Activated CD4-positive, alpha-beta T cell treated with anti-CD3 and anti-CD28 coated beads for 36 hours (primary cell): ENCODE measurements at regions not wholly inside any gene's neighbourhood (a gene's known extent, or its start where the extent isn't known, plus 50 kb on each side); places are given as distances from the start of the nearest gene placed in this dataset.

ENCODE experiments used
- ATAC-seq: fragments of 200-7000 bp; cut with Tn5 transposase; one replicate; pipeline ENCODE4 v1.10.0; 2021; ENCODE audit warnings: mild to moderate bottlenecking, moderate library complexity
- CTCF ChIA-PET: fragments of 350-600 bp; sonication (Branson Sonifier 250); formaldehyde crosslinking; loops from one replicate; lab custom pipeline; 2021; ENCODE audit warnings: antibody characterized with exemption; lab: Charles Lee
- POLR2A ChIA-PET: fragments of 350-600 bp; sonication (Branson Sonifier 250); formaldehyde crosslinking; loops from one replicate; lab custom pipeline; 2021; ENCODE audit warnings: antibody characterized with exemption, inconsistent platforms; lab: Charles Lee
- DNase-seq: peaks from one replicate; pipeline ENCODE4 v3.0.0-alpha.2; 2020
- H3K27ac Mint-ChIP-seq: one replicate; pipeline ENCODE4 v1.8.0; 2021; ENCODE audit warnings: mixed read lengths
- H3K27me3 Mint-ChIP-seq: one replicate; pipeline ENCODE4 v1.8.0; 2021; ENCODE audit warnings: mixed read lengths
- H3K36me3 Mint-ChIP-seq: one replicate; pipeline ENCODE4 v1.8.0; 2021; ENCODE audit warnings: low read depth, mixed read lengths
- H3K4me1 Mint-ChIP-seq: one replicate; pipeline ENCODE4 v1.8.0; 2021; ENCODE audit warnings: mixed read lengths
- H3K4me3 Mint-ChIP-seq: one replicate; pipeline ENCODE4 v1.8.0; 2021; ENCODE audit warnings: mild to moderate bottlenecking, moderate library complexity, mixed read lengths
- H3K9me3 Mint-ChIP-seq: one replicate; pipeline ENCODE4 v1.8.0; 2021; ENCODE audit warnings: low read depth, mixed read lengths
- intact Hi-C, 2 experiments: fragments of 100-400 bp; cut with DNase I in 1 of 2; cut with micrococcal nuclease in 1 of 2; formaldehyde crosslinking; loops; one replicate each; pipeline versions ENCODE4 v1.14.2 to v1.15.1; 2022 to 2024; cut with DNase I, micrococcal nuclease

DNA sequence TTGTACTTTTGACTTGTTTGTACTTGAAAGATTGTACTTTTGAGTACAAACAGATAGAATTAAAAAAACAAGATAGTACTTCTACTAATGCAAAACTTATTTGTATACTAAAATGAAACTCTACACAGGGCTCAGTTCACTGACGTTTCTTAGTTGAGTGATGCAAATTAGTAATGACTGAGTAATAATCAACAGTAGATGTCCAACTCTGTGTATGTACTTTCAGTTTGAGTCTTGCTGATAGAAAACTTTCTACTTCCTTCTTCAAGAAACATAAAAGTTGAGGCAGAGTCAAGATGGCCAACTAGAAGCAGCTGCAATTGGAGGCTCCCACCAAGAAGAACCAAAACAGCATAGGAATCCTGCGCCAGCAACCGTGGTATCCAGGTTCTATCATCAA, 585.0 kb downstream of the NR4A2 start:
- no peak for ATAC-seq
- H3K36me3 Mint-ChIP-seq, result no peaks in the 10 kb centered on the region
- intact Hi-C loops, result no loop called here
- CTCF ChIA-PET, result no interaction called here
- H3K27ac Mint-ChIP-seq, result no peak overlapping the region
- H3K27me3 Mint-ChIP-seq, result no peaks in the 10 kb centered on the region
- no peak for DNase-seq
- H3K9me3 Mint-ChIP-seq, result no peaks in the 10 kb centered on the region
- no peaks in the 10 kb centered on the region for H3K4me1 Mint-ChIP-seq
- H3K4me3 Mint-ChIP-seq, result no peak overlapping the region
- POLR2A ChIA-PET, result no interaction called here

DNA sequence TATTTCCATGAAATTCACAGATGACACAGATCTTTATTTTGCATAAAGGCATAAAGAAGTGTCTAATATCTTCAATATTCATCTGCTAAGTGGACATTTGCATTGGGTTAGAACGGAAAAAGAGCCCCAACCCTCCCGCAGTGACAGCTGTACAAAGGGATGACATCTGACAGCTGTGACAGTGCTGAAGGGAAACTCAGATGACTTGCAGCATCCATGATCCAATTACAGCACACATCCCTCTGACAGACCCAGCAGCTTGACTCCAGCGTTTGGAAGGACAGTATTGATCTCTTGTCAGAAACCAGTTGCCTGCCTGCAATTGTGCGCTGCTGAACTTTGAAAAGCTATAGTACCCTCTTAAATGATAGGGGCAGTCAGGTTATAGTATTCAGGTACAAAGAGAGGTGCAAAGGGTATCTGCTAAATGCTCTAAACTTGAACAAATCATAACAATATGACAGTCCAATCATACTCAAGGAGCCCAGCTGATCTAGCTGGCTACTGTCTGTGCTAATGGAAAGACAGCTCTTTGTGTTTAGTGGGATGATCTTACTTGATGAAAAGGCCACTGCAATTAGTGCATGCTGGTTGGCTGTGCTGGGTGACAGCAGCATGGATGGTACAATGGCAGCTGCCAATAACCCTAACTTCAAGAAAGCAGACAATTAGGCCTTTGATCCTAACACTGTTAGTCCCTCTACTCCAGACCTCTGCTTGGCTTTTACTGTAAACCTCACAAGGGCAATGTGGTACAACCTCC, 599.2 kb downstream of the NR4A2 start:
- Mint-ChIP-seq H3K36me3 (no peaks in the 10 kb centered on the region), H3K4me1 (no peaks in the 10 kb centered on the region), H3K27ac (no peak overlapping the region), H3K27me3 (no peaks in the 10 kb centered on the region), H3K4me3 (no peak overlapping the region), H3K9me3 (no peaks in the 10 kb centered on the region)
- ChIA-PET POLR2A (no interaction called here), CTCF (interaction anchor here (1.2 kb wide), 1 partner anchor 10 kb away, joined by 3 read pairs; no protein-coding TSS in a partner anchor)
- ATAC-seq (no peak), DNase-seq (no peak)
- intact Hi-C loops, result no loop called here

DNA sequence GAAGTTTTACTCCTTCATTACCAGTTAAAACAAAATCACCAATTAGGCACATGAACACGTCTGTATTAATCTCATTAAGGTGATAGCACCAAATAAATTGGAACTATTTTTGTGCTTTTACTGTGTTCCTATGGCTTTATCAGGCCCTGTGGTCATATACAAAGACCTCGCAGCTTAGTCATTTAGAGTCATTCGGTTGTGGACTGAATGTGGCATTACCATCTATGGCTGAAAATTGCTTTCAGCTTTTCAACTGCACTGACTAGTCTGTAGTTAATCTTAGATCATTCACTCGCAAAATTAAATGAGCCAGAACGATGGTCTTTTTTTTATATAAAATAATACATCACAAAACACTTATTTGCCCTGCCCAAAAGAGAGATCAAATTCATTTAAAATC, 601.7 kb downstream of the NR4A2 start:
- ATAC-seq, result no peak
- H3K9me3 Mint-ChIP-seq, result no peaks in the 10 kb centered on the region
- CTCF ChIA-PET, result no interaction called here
- H3K27me3 Mint-ChIP-seq, result no peaks in the 10 kb centered on the region
- H3K4me1 Mint-ChIP-seq, result no peaks in the 10 kb centered on the region
- H3K36me3 Mint-ChIP-seq, result no peaks in the 10 kb centered on the region
- no peak overlapping the region for H3K27ac Mint-ChIP-seq
- H3K4me3 Mint-ChIP-seq, result no peak overlapping the region
- DNase-seq, result no peak
- intact Hi-C loops, result no loop called here
- POLR2A ChIA-PET, result no interaction called here

DNA sequence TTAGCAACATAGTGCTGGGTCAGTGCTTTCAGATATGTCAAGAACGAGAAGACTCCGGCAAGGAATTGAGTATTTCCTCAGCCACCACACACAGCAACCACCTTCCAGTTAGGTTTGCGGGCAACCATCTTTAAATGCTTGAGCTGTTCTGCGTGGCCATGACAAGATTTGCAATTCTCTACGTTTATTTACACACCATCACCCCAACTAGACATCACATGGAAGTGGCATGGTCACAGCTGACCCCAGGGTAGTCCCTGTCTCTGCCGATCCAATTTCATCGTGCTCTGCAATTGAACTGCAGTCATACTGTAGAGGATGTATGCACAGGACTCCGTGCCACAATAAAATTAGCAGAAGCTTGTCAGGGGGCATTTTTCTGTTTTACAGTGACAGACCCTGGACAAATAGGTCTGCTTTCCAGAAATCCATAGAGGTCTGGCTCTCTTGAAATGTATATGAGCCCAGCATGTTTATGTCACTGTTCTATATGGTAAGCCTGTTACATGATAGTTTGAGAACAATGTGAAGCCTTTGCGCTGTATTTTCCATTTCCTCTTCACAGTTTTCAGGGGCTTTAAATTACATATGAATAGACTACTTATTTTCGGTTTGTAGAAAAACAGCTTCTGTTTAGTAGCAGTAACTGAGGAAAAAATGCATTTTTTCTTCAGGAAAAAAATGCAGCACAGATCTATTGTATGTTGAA, 605.2 kb downstream of the NR4A2 start:
- H3K36me3 Mint-ChIP-seq, result no peaks in the 10 kb centered on the region
- ChIA-PET CTCF (no interaction called here), POLR2A (no interaction called here)
- no peak overlapping the region for H3K4me3 Mint-ChIP-seq
- H3K27ac Mint-ChIP-seq, result no peak overlapping the region
- intact Hi-C loops, result no loop called here
- no peak for ATAC-seq
- no peaks in the 10 kb centered on the region for H3K4me1 Mint-ChIP-seq
- H3K27me3 Mint-ChIP-seq, result no peaks in the 10 kb centered on the region
- no peaks in the 10 kb centered on the region for H3K9me3 Mint-ChIP-seq
- no peak for DNase-seq

DNA sequence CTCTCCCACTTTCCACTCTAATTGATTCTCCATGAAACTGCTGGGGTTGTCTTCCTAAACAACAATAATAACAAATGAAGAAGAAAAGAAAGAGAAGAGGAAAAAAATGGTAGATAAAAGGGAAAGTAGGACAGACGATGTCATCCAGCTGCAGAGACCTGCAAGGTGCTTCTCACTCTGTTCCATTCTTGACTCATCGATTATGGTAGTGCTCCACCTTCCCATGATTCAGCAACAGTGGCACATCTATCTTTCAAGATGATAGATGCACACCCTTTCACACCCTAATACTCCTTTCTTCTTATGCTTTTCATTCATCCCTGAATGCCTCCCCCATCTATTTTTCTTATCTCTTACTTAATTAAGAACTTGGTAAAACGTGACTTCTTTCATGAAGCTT, 610.2 kb downstream of the NR4A2 start:
- ATAC-seq (no peak), DNase-seq (no peak)
- H3K36me3 Mint-ChIP-seq, result no peaks in the 10 kb centered on the region
- no peaks in the 10 kb centered on the region for H3K4me1 Mint-ChIP-seq
- H3K9me3 Mint-ChIP-seq, result no peaks in the 10 kb centered on the region
- no peak overlapping the region for H3K4me3 Mint-ChIP-seq
- CTCF ChIA-PET, result no interaction called here
- H3K27me3 Mint-ChIP-seq, result no peaks in the 10 kb centered on the region
- no peak overlapping the region for H3K27ac Mint-ChIP-seq
- POLR2A ChIA-PET, result no interaction called here
- intact Hi-C loops, result no loop called here

DNA sequence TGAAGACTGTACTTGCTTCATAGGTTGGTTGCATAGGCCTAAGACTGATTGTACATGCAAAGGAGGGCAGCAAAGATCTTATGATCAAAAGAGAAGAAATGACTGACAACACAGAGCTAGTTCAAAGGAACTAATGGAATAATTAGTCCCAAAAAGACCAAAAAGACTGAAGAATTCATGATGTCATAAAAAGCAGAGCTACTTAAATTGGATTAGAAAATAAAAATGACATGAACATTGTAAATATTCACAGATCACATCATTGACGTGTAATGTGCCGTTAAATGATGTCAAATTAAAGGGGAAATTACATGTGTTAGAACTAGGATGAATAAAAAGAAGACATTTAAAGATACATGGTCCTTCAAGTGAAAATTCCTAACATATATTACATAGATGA, 616.8 kb downstream of the NR4A2 start:
- intact Hi-C loops, result no loop called here
- Mint-ChIP-seq H3K4me3 (no peak overlapping the region), H3K27me3 (no peaks in the 10 kb centered on the region), H3K36me3 (no peaks in the 10 kb centered on the region), H3K9me3 (no peaks in the 10 kb centered on the region), H3K27ac (no peak overlapping the region), H3K4me1 (no peaks in the 10 kb centered on the region)
- DNase-seq (no peak), ATAC-seq (no peak)
- ChIA-PET CTCF (interaction anchor here (0.6 kb wide), 1 partner anchor 396 kb away, joined by 3 read pairs; no protein-coding TSS in a partner anchor), POLR2A (no interaction called here)

DNA sequence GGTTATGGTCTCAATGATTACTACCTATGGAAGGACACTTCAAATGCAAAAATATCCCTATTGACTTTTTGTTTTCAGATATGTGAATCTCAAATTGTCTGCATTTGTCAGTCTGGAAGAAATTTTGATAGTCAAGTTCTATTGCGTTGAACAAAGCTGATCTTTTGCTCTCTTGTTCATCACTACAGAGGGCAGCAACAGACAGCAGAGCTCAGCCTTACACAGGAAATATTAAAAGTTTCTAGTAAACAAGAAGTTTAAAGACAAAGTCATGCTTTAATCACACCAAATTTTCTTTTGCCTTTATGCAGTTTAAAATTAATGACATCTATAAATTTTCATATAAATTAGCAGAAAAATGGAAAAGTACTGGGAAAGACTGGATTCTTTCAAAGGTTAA, 617.5 kb downstream of the NR4A2 start:
- H3K27ac Mint-ChIP-seq, result no peak overlapping the region
- ATAC-seq, result no peak
- no peaks in the 10 kb centered on the region for H3K9me3 Mint-ChIP-seq
- no peaks in the 10 kb centered on the region for H3K4me1 Mint-ChIP-seq
- no peak for DNase-seq
- H3K36me3 Mint-ChIP-seq, result no peaks in the 10 kb centered on the region
- no peak overlapping the region for H3K4me3 Mint-ChIP-seq
- H3K27me3 Mint-ChIP-seq, result no peaks in the 10 kb centered on the region
- CTCF ChIA-PET, result interaction anchor here (0.6 kb wide), 1 partner anchor 396 kb away, joined by 3 read pairs; no protein-coding TSS in a partner anchor
- POLR2A ChIA-PET, result interaction anchor here (0.7 kb wide), 1 partner anchor 140 kb away, joined by 3 read pairs; no protein-coding TSS in a partner anchor
- intact Hi-C loops, result no loop called here

DNA sequence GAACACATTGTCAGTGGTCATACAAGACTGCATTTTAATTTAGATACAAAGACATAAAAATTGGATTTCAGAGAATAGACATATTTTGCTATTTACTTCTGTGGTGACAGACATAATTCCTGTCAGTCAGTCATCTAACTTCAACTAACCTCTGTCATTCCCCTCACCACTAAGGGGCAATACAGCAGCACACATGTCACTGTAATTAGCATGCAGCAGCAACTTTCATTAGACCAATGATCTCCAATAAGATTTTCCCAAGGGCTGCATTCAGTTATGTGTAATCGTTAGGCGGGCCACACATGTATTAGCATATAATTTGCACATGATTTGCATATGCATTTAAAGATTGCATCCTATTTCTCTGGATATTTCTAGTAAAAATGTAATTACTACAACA, 624.5 kb downstream of the NR4A2 start:
- intact Hi-C loops, result no loop called here
- H3K9me3 Mint-ChIP-seq, result no peaks in the 10 kb centered on the region
- no peak for ATAC-seq
- POLR2A ChIA-PET, result no interaction called here
- H3K27me3 Mint-ChIP-seq, result no peaks in the 10 kb centered on the region
- DNase-seq, result no peak
- no peak overlapping the region for H3K27ac Mint-ChIP-seq
- H3K4me1 Mint-ChIP-seq, result no peaks in the 10 kb centered on the region
- CTCF ChIA-PET, result interaction anchor here (1.4 kb wide), 1 partner anchor 13 kb away, joined by 4 read pairs; no protein-coding TSS in a partner anchor
- no peak overlapping the region for H3K4me3 Mint-ChIP-seq
- H3K36me3 Mint-ChIP-seq, result no peaks in the 10 kb centered on the region

DNA sequence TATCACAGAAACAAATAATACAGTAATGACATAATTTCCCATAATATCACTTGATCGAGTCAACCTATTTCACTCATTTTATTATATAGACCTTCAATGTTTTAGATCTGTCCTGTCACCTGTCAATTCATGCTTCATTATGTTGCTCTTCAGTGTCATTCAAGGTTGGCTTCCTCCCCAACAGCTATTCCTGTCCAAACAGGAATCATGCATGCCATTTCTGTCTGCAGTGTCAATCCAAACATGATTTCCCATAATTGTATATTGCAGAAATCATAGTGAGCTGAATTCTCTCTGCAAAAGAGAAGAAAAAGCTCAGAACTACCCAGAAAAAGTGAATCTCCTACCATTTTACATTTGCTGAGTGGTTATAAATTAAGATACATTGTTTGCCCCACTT, 628.6 kb downstream of the NR4A2 start:
- no peaks in the 10 kb centered on the region for H3K4me1 Mint-ChIP-seq
- no peaks in the 10 kb centered on the region for H3K27me3 Mint-ChIP-seq
- no peak overlapping the region for H3K4me3 Mint-ChIP-seq
- no peak overlapping the region for H3K27ac Mint-ChIP-seq
- no peaks in the 10 kb centered on the region for H3K9me3 Mint-ChIP-seq
- POLR2A ChIA-PET, result no interaction called here
- DNase-seq (no peak), ATAC-seq (no peak)
- CTCF ChIA-PET, result no interaction called here
- intact Hi-C loops, result no loop called here
- H3K36me3 Mint-ChIP-seq, result no peaks in the 10 kb centered on the region

DNA sequence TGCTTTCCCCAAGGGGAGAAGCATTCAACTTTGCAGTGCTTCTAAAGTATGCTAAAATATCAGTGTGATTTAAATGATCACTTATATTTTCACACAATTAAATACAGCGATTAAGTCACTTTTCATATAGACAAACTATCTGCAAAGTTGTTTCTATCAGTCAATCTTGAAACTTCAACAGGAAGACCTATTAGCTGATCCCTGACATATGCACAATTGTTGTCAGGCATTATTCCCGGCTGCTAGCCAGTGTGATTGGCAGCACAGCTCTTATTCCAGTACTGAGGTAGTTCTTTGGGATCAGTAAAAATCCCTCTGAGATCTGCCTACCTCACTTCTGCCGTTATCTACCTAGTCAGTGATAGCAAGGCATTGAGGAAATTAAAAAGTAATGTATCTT, 629.5 kb downstream of the NR4A2 start:
- Mint-ChIP-seq H3K27ac (no peak overlapping the region), H3K4me1 (no peaks in the 10 kb centered on the region), H3K27me3 (no peaks in the 10 kb centered on the region), H3K4me3 (no peak overlapping the region), H3K36me3 (no peaks in the 10 kb centered on the region), H3K9me3 (no peaks in the 10 kb centered on the region)
- CTCF ChIA-PET, result no interaction called here
- ATAC-seq, result no peak
- intact Hi-C loops, result no loop called here
- POLR2A ChIA-PET, result no interaction called here
- DNase-seq, result no peak

DNA sequence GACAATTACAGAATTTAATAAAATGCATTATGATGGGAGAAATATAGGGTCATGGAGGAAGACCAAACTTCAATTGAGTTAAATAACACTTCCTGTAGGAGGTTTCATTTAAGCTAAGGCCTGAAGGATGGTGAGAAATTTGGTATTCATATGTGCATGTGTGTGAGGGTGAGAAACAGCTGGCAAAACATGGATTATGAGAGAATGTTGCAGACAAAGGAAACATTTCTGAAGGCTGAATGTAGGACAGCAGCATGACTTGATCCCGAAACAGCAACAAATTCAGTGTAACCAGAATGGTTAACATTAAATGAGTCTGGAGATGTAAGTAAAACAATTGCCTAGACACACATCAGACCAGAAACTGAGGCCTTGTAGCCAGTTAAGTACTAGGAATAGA, 630.8 kb downstream of the NR4A2 start:
- H3K27ac Mint-ChIP-seq, result no peak overlapping the region
- ChIA-PET CTCF (no interaction called here), POLR2A (no interaction called here)
- no peak overlapping the region for H3K4me3 Mint-ChIP-seq
- intact Hi-C loops, result no loop called here
- no peaks in the 10 kb centered on the region for H3K4me1 Mint-ChIP-seq
- H3K9me3 Mint-ChIP-seq, result no peaks in the 10 kb centered on the region
- no peak for ATAC-seq
- no peak for DNase-seq
- H3K36me3 Mint-ChIP-seq, result no peaks in the 10 kb centered on the region
- H3K27me3 Mint-ChIP-seq, result no peaks in the 10 kb centered on the region

DNA sequence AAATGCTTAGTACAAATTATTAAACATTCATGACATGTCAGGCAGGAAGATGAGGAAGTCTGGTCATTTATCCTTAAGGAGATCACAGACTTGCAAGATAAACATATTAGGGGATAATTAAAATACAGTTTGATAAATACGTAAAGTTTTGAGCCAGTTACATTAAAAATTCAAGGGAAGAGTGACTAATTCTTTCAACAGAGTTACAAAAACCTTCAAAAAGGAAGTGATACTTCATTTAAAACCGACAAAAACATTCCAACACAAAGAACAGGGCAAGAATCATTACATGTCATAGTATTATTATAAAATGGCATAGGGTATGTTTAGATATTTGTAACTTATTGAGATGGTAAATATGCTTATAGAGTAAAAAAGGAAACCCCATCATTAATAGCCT, 636.0 kb downstream of the NR4A2 start:
- H3K36me3 Mint-ChIP-seq, result no peaks in the 10 kb centered on the region
- ChIA-PET CTCF (no interaction called here), POLR2A (no interaction called here)
- H3K27ac Mint-ChIP-seq, result no peak overlapping the region
- intact Hi-C loops, result no loop called here
- DNase-seq, result no peak
- H3K4me3 Mint-ChIP-seq, result no peak overlapping the region
- H3K4me1 Mint-ChIP-seq, result no peaks in the 10 kb centered on the region
- H3K9me3 Mint-ChIP-seq, result no peaks in the 10 kb centered on the region
- no peaks in the 10 kb centered on the region for H3K27me3 Mint-ChIP-seq
- no peak for ATAC-seq
